HG03342 (cell line): ENCODE measurements at regions not wholly inside any gene's neighbourhood (a gene's known extent, or its start where the extent isn't known, plus 50 kb on each side); places are given as distances from the start of the nearest gene placed in this dataset.

Experiments
- ATAC-seq: cut with Tn5 transposase; IDR thresholded peaks from one replicate; pipeline ENCODE4 v1.9.1; 2021; ENCODE audit warnings: mild to moderate bottlenecking, moderate library complexity; ENCODE audit not compliant: unreplicated experiment

GRCh38 chr10:63707254-63707910 lies 186.2 kb downstream of the REEP3 start:
- ATAC-seq, result peak; percentile 87

DNA sequence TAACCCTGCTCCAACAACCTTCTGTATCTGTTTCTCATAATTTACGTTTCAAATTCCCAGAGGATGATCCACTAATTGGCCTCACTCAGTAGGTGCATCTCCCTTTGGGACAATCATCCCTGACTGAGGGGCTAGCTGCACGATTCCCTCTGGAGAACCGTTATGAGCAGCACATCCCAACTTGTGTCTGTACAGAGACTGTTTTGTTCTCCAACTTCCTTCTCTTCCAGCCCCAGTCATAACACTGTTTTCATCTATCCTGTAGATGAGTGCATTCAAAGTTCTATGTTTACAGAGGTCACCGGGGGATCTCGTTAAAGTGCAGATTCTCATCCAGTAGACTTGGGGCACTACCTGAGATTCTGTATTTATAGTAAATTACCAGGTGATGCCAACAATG lies 187.2 kb downstream of the REEP3 start:
- ATAC-seq, result no peak

GRCh38 chr10:63710703-63711102 lies 189.5 kb downstream of the REEP3 start:
- ATAC-seq, result no peak

DNA sequence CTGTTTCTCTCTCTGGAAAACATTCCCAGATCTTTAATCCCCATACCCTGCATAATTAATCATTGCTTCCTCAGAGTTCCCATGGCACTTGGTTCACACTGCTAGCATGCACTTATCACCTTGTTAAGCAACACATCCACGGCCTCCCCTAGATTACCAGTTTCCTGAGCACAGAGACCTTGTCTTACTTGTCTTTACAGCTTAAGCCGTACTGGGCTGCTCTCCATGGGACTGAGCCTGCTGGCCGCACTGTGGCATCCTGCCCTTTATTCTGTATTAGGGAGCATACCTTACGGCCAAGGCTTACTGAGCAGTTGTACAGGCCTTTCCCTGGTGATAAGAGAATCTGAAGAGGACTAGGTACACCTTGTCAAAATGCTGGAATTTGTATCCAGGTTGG lies 190.2 kb downstream of the REEP3 start:
- no peak for ATAC-seq

GRCh38 chr10:63711867-63712716 lies 190.9 kb downstream of the REEP3 start:
- no peak for ATAC-seq

DNA sequence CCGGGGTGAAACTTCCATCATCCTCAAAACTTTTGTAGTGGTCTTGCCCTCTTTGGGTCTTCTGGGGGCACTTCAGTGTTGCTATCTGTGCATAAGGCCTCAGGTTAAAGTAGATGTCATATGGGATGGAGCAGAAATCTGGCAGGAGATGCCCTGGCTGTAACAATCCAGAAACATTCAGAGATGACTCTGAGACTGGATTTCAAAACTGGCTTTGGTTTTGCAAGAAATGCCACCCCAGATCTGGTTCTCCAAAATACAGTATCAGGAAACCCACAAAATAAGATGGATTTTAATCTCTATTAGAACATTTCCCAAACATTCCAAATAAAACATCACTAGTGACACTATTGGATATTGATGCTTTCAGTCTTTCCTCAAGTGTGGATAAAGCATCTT lies 191.5 kb downstream of the REEP3 start:
- ATAC-seq, result no peak

DNA sequence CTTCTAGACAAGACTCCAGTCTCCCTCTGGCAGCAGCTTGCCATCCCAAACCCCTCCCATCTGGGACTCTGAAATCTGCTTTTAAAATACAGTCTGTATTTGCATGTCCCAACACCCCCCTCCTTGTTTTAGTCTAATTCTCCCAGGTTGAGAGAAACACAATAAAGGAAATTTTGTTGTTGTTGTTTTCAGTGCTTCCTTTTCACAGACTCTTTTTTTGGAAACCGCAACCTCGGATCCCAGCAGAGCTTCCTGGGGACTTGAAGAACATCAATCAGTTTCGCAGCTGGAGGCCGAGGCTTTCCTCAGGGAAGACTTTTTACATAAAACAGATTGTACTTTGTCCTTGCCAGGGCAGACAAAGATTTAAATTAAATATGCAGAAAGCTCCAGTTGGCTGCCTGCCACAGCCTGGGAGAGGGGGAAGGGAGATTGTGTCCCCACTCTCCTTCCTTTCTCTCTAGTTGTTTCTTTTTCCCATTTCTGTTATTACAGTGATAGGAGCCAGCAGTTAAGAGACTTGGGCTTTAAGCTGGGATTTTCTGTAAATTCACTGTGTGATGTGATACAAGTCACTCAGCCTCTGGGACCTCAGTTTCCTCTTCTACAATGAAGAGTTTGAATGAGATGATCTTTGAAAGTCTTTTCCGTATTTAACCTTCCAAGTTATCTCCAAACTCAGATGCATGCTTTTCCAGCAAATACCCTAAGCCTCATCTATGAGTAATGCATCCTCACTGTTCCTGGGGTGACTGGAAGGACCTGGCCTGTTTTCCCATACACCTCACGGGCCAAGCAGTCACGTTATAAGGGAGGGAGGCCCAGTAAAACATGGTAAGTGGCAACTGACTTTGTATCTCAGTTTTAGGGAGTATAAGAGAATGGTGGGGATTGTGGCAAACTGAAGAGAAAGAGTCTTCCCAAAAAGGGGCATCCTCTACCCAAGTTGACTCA lies 192.3 kb downstream of the REEP3 start:
- no peak for ATAC-seq

- ATAC-seq, result no peak
Measured at GRCh38 chr10:63716016-63716580, 194.9 kb downstream of the REEP3 start.

- no peak for ATAC-seq
Measured at GRCh38 chr10:63717027-63717715, 196.0 kb downstream of the REEP3 start.

DNA sequence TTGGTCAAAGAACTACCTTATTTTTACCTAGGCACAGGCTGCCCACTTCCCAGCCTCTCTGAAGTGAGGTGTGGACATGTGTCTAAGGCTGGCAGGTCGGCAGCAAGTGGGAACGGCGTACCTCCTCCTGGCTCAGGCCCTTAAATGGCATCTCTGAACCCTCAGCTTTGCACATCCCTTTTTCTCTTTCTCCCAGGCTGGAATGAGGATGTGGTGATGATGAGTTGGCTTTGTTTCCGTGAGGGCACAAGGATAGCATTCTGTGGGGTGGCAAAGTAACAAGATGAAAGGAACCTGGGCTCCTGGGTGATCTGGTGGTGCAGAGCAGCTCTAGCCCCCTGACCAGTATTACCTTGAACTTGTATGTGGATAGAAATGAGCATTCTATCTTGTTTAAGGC lies 196.8 kb downstream of the REEP3 start:
- no peak for ATAC-seq

DNA sequence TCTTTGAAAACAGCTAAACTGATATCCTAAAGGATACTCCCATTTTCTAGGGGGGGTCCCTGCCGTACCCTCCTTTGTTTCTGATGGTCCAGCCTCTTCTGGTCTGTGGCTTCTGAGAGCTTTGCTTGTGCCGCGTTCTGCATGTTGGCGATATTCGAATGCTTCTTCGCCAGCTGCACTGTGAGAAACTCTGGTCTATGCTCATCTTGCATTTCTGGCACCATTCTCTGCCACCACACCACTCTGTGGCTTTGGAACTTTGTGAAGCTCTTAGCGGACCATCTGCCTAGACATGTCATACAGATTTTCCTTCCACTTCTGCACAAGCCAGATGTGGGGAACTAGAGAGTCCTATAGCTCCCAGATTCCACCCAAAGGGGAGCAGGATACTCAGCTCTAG lies 197.2 kb downstream of the REEP3 start:
- ATAC-seq, result no peak

DNA sequence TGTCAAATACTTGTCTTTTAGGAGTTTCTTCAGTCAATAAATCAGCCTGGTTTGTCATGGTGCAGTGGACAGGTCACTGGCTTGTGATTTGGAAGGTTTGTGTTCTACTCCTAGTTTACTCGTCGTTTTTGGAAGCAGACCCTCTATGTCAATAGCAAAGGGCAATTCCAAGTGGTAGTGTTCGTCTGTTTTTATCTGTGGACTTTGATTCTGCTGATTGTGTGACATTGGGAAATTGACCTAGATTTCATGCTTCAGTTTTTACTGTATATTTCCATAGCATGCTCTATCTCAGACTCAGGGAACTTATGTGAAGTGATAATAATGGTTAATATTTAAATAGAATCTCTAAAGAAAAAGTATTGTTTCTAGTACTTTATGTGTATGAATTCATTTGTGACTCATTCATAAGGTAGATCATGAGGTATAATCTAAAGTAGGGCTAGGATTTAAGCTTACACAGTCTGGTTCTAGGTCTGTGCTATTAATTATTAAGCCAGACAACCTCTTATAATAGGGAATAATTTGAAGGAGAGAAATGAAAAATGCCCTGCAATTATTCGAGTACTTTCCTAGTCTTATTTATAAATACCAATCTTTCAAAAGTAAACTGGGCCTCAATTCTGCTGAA lies 198.1 kb downstream of the REEP3 start:
- ATAC-seq, result no peak

DNA sequence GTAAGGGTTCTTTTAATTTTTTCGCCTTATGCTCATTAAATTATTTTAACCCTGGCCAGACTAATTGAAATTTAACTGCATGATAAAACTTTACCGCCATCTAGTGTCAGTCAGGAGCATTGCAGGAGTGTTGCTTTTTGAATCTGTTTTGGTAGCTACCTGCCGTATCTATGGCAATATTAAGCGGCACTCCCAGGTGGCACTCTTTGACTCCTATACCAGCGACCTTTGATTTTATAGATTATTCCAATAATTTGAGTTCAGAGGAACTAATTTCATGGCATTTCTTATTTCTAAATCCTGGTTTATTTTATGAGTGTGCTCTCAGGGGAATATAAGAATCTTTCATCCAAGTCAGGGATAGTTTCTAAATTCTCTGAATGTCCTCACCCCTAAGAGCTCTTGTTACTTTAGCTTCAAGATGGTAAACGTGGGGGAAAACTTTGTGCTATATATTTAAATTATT lies 198.9 kb downstream of the REEP3 start:
- peak; percentile 51 for ATAC-seq

GRCh38 chr10:63720676-63721075 lies 199.5 kb downstream of the REEP3 start:
- ATAC-seq, result peak; percentile 69

GRCh38 chr10:63722537-63722936 lies 201.3 kb downstream of the REEP3 start:
- ATAC-seq, result no peak

GRCh38 chr10:63723320-63723719 lies 202.1 kb downstream of the REEP3 start:
- no peak for ATAC-seq

GRCh38 chr10:63723741-63724140 lies 202.5 kb downstream of the REEP3 start:
- no peak for ATAC-seq

DNA sequence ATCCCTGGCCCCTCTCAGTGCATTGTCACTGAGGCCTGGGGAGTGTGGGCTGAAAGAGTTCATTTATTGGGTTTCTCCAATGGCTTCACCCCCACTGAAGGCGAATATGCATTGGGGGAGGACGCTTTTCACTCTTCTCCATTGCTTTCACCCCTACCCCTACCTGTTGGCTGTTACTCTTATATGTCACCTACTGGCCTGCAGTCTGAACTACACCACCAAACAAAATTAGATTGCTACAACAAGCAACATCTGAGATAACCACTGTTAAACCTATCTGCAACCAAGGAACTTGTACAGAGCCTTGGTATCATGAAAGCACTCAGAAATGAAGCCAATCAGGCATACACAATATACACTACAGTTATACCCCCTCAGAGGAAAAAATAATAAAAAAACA lies 203.7 kb downstream of the REEP3 start:
- ATAC-seq, result no peak

GRCh38 chr10:63726867-63727266 lies 205.7 kb downstream of the REEP3 start:
- ATAC-seq, result no peak

DNA sequence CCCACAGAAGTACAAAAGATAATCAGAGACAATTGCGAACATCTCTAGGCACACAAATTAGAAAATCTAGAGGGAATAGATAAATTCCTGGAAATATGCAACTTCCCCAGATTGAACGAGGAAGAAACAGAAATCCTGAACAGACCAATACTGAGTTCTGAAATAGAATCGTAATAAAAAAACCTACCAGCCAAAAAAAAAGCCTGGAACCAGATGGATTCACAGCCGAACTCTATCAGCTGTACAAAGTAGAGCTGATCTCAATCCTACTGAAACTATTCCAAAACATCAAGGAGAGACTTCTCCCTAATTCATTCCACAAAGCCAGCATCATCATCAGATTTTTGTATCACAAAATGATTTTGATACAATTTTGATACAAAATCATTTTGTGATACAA lies 206.4 kb downstream of the REEP3 start:
- no peak for ATAC-seq
